Sigmoid colon (tissue), 6 donors: ENCODE measurements at regions not wholly inside any gene's neighbourhood (a gene's known extent, or its start where the extent isn't known, plus 50 kb on each side); places are given as distances from the start of the nearest gene placed in this dataset.
A peak's percentile ranks its signal among the peaks of the same experiment; 100 is the strongest.

Experiments
- DNase-seq: peaks from one replicate; pipeline ENCODE4 v3.0.0-alpha.2; 2019
- H3K27ac ChIP-seq, 4 donors: fragments of 200-600 bp; sonication (generic); one replicate each; pipeline ENCODE4 v1.5.1; 2016 to 2019; ENCODE audit warnings: mild to moderate bottlenecking in 1 of 4
- H3K27me3 ChIP-seq, 3 donors: fragments of 200-600 bp; sonication (generic); one replicate each; pipeline ENCODE4 v1.5.1; 2019; ENCODE audit warnings: mild to moderate bottlenecking in 1 of 3
- H3K36me3 ChIP-seq, 4 donors: fragments of 200-600 bp; sonication (generic); one replicate each; pipeline ENCODE4 v1.5.1; 2016 to 2019
- H3K4me1 ChIP-seq, 4 donors: fragments of 200-600 bp; sonication (generic); one replicate each; pipeline ENCODE4 v1.5.1; 2017 to 2019
- H3K4me3 ChIP-seq, 4 donors: fragments of 200-600 bp; sonication (generic); one replicate each; pipeline ENCODE4 v1.5.1; 2017 to 2019; ENCODE audit warnings: mild to moderate bottlenecking in 2 of 4, moderate library complexity in 1 of 4
- H3K9me3 ChIP-seq, 4 donors: fragments of 200-600 bp in 3 of 4; sonication (generic) in 3 of 4; one replicate each; pipeline versions ENCODE4 v1.5.1 to v1.6.1; 2013 to 2019
- CTCF ChIP-seq, 4 experiments: fragments of 450-650 bp in 3 of 4; fragments of 200-600 bp in 1 of 4; IDR thresholded peaks; one replicate each; pipeline ENCODE4 v1.5.1; 2016 to 2019; ENCODE audit warnings: antibody characterized with exemption in 4 of 4, mild to moderate bottlenecking in 3 of 4, moderate library complexity in 2 of 4
- EP300 ChIP-seq, 4 donors: sonication (generic); formaldehyde crosslinking; IDR thresholded peaks; one replicate each; pipeline ENCODE4 v1.6.1; 2017; ENCODE audit warnings: antibody characterized with exemption in 4 of 4
- POLR2A ChIP-seq, 2 donors: fragments of 450-650 bp; IDR thresholded peaks; one replicate each; pipeline ENCODE4 v1.6.1; 2016; ENCODE audit warnings: antibody characterized with exemption in 2 of 2, mild to moderate bottlenecking in 2 of 2, moderate library complexity in 2 of 2
- POLR2AphosphoS5 ChIP-seq, 4 donors: sonication (generic); formaldehyde crosslinking; IDR thresholded peaks; one replicate each; pipeline ENCODE4 v1.6.1; 2017; ENCODE audit warnings: antibody characterized with exemption in 4 of 4
- WGBS, 2 donors: extraction: QIAGEN DNeasy Blood & Tissue Kit; methylation state at CpG; one replicate each; pipeline ENCODE4 v1.1.7; 2013; 5-methylcytosine and 5-hydroxymethylcytosine counted together
- intact Hi-C: fragments of 100-400 bp; cut with DNase I; formaldehyde crosslinking; loops from one replicate; pipeline ENCODE4 v1.15.1; 2023
- donor health status: healthy with polysubstance abuse.
- donor health status: healthy.

- intact Hi-C loops: no loop called here
- peaks cover 7 to 54% (median 16%) of the 10 kb centered on the region in 3 donors for H3K27me3 ChIP-seq
- 63 to 66% methylated on average over 5 of the region's 5 CpGs for WGBS, 2 donors
These were observed 106.7 kb downstream of the GPX5 start for GRCh38 chr6:28632326-28632851.

GRCh38 chr6:28633445-28634215 lies 107.9 kb downstream of the GPX5 start:
- Histone ChIP-seq H3K9me3 (no peaks in the 10 kb centered on the region), H3K27ac (no peak overlapping the region), H3K4me3 (no peak overlapping the region), H3K36me3 (no peaks in the 10 kb centered on the region), H3K4me1 (peaks cover 0 to 14% (median 8%) of the 10 kb centered on the region in 4 donors), H3K27me3 (peaks cover 7 to 65% (median 19%) of the 10 kb centered on the region in 3 donors)
- intact Hi-C loops: no loop called here
- DNase-seq: no peak
- no peak for TF ChIP-seq EP300 (IDR thresholded peaks at IDR 0.05)
- TF ChIP-seq CTCF (IDR thresholded peaks at IDR 0.05): no peak
- no peak for TF ChIP-seq POLR2A (IDR thresholded peaks at IDR 0.05)
- TF ChIP-seq POLR2AphosphoS5 (IDR thresholded peaks at IDR 0.05): no peak
- 60 to 79% methylated on average over 28 of the region's 28 CpGs for WGBS, 2 donors

More at GRCh38 chr6:28632326-28632851, 106.7 kb downstream of the GPX5 start:
- Histone ChIP-seq H3K4me1 (peaks cover 0 to 14% (median 8%) of the 10 kb centered on the region in 4 donors), H3K27ac (no peak overlapping the region), H3K9me3 (no peaks in the 10 kb centered on the region), H3K36me3 (no peaks in the 10 kb centered on the region), H3K4me3 (no peak overlapping the region)
- TF ChIP-seq EP300 (IDR thresholded peaks at IDR 0.05) (no peak), POLR2A (IDR thresholded peaks at IDR 0.05) (no peak), CTCF (IDR thresholded peaks at IDR 0.05) (no peak), POLR2AphosphoS5 (IDR thresholded peaks at IDR 0.05) (no peak)
- no peak for DNase-seq

GRCh38 chr6:28634411-28634760 lies 108.7 kb downstream of the GPX5 start:
- intact Hi-C loops: no loop called here
- DNase-seq: no peak
- Histone ChIP-seq H3K9me3 (no peaks in the 10 kb centered on the region), H3K4me3 (peak overlapping the region in 3 of 4 donors; percentile 2 to 27 (median 17)), H3K36me3 (no peaks in the 10 kb centered on the region), H3K27me3 (peaks cover 7 to 70% (median 22%) of the 10 kb centered on the region in 3 donors), H3K27ac (no peak overlapping the region), H3K4me1 (peaks cover 0 to 14% (median 8%) of the 10 kb centered on the region in 4 donors)
- TF ChIP-seq POLR2A (IDR thresholded peaks at IDR 0.05) (no peak), CTCF (IDR thresholded peaks at IDR 0.05) (no peak), EP300 (IDR thresholded peaks at IDR 0.05) (no peak), POLR2AphosphoS5 (IDR thresholded peaks at IDR 0.05) (no peak)
- WGBS, 2 donors: 7 to 22% methylated on average over 4 of the region's 4 CpGs

GRCh38 chr6:28634761-28635546 lies 109.3 kb downstream of the GPX5 start:
- Histone ChIP-seq H3K4me3 (peak overlapping the region in 3 of 4 donors; percentile 2 to 27 (median 17)), H3K27me3 (peaks cover 7 to 74% (median 22%) of the 10 kb centered on the region in 3 donors), H3K27ac (no peak overlapping the region), H3K4me1 (peaks cover 0 to 14% (median 8%) of the 10 kb centered on the region in 4 donors), H3K36me3 (no peaks in the 10 kb centered on the region), H3K9me3 (no peaks in the 10 kb centered on the region)
- intact Hi-C loops: no loop called here
- no peak for DNase-seq
- WGBS, 2 donors: 3 to 6% methylated on average over 48 of the region's 48 CpGs
- TF ChIP-seq EP300 (IDR thresholded peaks at IDR 0.05) (no peak), CTCF (IDR thresholded peaks at IDR 0.05) (no peak), POLR2A (IDR thresholded peaks at IDR 0.05) (no peak), POLR2AphosphoS5 (IDR thresholded peaks at IDR 0.05) (no peak)
